DMS114 treated with DMSO at 0.1 percent for 48 hours (cell line): ENCODE measurements at regions not wholly inside any gene's neighbourhood (a gene's known extent, or its start where the extent isn't known, plus 50 kb on each side); places are given as distances from the start of the nearest gene placed in this dataset.

Experiments used
- DNase-seq: peaks from one replicate; lab custom pipeline; 2025; ENCODE audit not compliant: unreplicated experiment; lab: John Stamatoyannopoulos, UW

DNA sequence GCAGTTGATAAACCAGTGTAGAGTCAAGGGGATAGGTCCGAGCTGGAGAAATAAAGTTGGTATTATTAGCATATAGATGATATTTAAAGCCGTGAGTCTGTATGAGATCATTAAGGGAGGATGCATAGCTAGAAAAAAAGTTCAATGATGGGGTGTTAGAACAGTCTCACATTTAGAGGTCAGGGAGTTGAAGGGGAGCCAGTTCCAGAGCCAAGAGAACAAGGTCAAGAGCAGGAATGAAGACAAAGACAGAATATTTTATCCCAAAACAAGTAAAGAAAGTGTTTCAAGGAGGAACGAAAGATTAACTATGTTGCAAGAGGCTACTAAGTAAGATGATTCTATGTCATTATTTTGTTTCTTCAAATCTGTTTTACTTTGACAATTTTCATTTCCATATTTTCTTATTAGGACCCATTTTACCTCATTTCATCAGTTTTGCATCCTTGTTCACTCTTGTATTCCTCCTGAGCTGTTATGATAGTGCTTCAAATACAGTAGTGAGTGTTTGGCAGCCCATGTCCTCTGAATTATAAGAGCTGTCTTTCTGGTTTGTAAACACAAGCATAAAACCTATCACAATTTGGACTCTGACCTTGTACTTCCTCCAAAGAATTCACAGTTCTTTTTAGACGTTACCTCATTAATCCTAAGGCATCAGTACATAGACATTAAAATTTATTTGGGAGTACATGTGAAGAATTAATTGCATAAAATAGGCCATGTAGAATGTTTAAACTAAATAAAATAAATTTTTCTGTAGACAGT, 695.7 kb upstream of the NECTIN3 start:
- no peak for DNase-seq

DNA sequence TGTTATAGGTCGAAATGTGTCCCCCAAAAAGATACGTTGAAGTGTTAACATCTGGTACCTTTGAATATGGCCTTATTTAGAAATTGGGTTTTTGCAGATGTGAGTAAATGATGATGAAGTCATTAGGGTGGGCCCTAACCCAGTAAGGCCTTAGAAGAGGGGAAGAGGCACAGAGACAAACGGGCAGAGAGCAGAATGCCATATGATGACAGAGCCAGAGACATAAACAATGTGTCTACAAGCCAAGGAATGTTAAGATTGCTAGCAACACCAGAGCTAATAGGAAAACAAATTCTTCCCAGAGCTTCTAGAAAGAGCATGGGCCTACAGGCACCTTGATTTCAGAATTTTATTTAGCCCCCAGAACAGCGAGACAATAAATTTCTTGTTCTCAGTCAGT, 693.1 kb upstream of the NECTIN3 start:
- DNase-seq, result no peak

DNA sequence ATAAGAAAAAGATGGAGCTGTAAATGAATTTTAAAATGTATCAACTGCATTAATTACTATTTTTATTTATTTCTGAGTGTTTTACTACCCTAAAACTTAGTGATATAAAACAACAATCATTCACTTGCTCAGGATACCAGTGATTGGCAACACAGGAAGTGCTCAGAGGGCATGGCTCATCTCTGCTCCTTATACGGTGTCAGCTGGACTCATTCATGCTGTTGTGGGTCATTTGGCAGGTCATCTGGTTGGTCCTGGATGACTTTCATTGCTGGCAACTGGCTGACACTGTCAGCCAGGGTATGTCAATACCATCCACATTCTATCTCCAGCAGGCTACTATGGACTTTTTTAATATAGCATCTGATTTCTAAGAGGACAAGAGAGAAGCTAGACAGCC, 689.6 kb upstream of the NECTIN3 start:
- DNase-seq, result no peak

DNA sequence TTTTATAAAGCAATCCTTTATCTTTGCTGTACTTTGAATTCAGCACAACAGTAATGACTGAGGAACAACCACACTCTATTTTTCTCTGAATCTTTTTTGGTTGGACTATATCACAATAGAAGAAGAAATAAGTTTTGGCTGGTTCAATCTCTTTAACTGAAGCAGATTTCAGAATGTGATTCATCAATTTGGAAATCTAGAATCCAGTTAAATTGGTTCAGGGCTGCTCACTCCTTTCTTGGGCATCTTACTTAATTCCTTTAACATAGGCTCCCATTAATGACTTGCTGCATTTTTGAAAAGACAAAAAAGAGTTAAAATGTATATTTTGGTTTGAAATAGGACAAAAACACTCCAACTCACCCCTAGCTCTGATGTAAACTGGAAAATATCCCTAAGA, 688.3 kb upstream of the NECTIN3 start:
- no peak for DNase-seq

DNA sequence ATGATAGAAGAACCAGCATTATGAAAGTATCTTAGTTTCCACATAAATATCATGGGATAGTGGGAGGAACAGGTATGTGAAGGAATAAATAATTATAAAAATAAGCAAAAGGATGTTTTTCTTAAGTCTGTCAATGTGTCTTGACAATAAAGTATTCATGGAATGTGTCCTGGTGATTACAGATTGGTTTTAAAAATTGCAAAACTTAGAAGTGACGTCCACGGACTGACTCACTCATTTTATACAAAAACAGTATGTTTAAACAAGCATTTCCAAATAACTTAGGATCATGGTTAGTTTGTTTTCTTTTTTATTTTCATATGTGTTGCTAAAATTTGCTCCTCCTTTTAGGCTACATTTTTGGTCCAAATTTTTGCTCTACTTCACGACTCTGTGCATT, 687.0 kb upstream of the NECTIN3 start:
- DNase-seq, result no peak

DNA sequence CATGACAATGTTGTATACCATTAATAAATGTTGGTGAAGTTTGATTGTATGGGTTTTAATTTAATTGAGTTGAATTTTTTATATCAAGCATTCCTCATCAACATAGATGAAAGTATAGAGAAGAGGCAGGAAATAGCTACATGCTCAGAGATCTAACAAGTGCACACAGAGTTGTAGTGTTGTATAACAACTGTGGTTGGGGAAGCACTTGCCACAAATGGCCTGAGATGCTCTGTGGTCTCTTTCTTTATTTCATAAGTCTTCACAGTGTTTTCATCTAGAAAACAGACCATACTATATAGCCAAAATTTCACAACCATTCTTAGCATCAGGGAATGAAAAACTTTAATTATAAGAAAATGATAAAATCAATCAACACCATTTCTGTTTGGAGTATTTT, 682.6 kb upstream of the NECTIN3 start:
- no peak for DNase-seq

DNA sequence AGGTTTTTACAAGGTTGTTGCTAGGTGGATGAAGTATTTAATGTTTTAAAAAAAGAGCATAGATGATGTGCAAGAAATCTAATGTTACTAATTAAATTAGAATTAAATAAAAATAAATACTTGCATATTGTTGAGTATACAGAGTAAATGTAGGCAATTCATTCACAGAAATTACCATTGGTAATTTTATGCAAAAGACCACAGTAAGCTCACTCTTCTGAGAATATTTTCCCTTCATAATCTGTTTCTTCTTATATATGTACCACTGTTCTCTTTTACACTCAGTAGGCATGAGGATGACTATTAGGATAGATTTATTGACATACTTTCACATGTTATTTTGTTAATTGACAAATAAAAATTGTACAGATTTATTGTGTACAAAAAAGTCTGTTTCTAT, 681.2 kb upstream of the NECTIN3 start:
- DNase-seq, result no peak

DNA sequence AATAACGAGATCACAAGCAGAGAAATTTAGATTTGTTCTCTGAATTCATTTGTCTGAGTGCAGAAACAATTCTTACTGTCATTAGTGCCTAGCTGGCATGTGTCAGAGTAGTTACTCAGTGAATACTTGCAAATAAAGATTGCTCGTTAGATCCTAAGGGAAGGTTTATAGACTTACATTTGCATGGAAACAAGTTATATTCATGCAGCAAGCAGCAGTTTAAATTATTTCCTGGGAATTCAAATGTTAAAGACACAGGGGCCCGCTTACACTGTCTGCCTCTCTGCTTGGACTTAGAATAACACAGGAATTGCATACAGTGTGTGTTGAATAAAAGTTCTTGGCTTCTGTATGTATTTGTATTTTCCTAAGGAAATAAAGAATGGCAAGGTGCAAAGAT, 680.6 kb upstream of the NECTIN3 start:
- no peak for DNase-seq

DNA sequence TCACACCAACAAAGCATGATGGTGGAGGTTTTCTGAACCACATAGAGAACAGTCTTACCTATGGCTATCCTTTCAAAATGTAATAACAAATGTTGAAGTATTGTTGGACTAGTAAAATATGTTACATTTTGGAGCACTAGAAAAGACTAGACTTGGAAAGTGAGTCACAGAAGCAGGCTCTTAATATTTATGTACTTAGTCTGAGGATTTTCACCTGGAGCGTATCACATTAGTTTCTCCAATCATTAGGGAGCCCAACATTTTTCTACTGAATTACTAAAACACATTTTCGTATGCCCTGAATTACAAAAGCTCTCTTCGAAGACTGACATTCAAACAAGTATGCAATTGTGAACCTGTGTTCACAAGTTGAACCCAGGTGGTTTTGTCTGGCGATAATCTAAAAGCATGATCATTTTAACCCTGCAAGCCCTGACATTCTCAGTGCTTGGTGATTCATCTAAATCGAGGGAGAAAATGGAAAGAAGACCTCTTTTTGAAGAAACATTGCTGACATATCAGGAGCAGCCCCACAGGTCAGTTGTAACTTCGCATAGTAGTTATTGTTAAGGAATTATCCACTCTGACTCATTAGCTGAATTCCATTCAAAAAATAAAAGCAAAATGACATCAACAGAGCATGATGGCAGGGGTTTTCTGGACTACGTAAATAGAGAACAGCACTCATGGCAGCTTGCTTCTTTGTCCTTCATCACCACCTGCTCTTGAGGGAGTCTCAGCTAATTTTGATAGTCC, 679.8 kb upstream of the NECTIN3 start:
- DNase-seq, result no peak

DNA sequence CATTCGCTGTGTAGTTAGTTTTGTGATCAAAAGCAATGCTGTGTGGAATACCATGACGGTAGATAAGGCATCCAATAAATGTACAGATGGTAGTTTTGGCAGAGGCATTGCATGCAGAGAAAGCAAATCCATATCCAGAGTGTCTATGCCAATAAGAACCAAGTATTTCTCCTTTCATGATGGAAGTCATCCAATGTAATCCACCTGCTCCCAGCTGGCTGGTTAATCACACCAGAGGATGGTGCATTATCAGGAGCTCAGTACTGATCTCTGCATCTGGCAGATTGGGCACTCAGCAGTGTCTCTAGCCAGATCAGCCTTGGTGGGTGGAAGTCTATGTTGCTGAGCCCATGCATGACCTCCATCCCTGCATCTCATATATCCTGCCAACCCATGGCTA, 677.7 kb upstream of the NECTIN3 start:
- DNase-seq, result no peak

DNA sequence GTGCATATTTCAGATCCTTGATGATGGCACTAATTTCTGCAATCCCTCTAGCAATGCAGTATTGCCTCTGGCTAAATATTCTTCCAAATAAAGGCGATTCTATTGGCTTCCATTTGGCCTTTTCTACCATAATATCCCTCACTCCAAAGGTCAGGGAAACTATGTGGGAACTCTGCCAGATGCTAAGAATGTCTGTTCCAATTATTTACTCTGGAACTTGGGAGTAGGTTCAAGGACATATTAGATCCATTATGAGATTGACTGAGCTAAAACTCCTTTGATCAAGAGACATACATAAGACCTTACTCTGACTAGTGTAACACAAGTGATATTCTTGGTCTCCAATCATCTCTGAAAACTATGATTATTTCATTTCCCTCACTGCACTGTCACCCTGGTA, 674.5 kb upstream of the NECTIN3 start:
- DNase-seq, result no peak

DNA sequence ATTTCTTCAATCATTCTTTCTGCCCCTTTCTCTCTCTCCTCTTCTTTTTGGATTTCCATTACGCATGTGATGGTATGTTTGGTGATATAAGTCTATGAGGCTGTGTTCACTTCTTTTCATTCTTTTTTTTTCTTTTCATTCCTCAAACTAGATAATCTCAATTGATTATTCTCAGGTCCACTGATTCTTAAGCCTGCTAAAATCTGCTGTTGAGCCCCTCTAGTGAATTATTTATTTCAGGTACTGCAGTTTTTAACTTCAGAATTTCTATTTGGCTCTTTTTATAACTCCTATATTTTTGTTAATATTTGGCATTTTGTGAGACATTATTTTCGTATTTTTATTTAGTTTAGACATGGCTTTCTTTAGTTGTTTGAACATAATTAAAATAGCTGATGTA, 671.3 kb upstream of the NECTIN3 start:
- no peak for DNase-seq

DNA sequence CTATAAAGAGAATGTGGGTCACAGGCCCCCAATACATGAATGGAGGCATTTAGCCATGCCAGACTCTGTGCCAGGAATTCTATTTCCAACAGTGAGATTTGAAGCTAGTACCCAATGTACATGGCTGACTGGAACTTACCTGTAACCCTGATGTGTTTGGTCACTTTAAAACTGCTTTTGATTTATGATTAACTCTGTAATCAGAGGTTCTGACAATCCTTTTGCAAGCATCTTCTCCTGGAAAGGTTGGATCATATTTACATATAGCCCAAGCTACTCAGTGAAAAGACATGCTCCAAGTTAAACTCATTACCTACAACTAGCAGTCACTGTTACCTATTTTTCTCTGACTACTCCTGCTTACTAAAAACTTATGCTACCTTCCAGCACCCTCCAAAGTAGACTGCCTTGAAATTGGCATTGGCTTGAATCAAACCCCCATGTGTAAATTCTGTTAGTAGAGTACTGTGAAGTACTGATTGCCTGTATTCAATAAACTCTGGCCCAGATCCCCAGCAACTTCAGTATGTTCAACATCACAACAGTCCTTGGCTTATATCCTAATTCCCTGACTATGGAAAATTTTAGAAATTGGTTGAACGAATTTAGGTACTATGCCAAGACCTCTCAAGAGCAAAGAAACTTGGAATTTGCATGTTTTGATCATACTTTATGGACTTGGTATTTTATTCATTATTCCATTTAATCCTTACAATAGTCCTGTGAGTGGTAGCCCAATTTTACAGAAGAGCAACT, 665.6 kb upstream of the NECTIN3 start:
- no peak for DNase-seq

DNA sequence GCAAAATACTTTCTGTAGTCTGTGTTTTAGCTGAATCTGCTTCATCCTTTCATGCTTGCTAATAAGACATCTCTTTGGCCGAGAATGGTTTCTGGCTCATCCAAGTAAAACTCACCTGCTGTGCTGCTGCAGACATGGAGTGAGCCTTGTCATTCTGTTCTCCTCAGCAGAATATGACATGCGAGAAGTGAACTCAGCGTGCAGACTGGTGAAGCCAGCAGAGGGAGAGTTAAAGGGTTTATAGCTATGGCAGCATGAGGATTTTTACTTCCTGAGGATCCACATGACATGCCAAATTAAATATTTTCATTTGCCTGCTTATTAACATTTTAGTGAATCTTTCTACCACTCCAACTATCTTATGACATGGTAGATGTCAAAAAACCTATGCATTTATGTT, 658.4 kb upstream of the NECTIN3 start:
- no peak for DNase-seq

DNA sequence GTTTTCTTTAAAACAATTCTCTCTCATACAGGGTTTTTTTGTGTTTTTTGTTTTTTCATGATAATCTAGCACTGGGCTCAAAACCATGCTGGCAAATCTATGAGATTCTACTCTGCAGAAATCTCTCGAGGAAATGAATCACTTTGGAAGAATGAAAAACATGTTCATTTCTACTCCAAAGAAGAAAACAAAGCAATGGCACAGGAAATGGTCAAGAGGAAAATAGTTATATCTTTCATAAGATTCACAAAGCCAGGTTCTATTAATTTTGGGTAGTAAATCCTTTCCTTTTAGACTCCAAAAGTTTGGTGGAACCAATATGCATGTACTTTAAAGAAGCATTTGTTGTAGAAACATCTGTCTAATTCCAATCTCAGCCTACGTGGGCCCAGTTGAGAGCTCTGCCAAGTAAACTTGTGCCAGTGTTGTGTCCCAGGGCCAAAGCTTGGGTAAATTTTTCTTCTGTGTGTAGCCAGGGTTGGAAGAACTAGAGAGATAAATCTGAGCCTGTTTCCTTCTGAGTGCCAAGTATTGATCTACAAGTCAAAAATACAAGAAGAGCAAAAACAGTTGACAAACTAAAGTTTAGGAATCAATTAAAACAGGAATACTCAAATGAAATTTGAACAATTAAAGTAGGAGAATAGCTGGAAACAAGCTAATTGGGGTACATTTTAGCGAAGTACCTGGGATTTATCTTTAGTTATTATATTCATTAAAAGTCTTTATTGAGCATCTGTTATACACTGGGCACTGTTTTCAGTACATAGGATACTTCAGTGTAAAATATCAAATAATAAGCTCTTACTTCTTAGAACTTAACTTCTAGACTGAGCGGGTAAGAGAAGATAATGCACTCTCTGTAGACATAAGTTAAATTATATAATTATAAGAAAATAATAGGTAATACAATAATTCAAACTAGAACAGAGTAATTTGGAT, 657.5 kb upstream of the NECTIN3 start:
- DNase-seq, result no peak

DNA sequence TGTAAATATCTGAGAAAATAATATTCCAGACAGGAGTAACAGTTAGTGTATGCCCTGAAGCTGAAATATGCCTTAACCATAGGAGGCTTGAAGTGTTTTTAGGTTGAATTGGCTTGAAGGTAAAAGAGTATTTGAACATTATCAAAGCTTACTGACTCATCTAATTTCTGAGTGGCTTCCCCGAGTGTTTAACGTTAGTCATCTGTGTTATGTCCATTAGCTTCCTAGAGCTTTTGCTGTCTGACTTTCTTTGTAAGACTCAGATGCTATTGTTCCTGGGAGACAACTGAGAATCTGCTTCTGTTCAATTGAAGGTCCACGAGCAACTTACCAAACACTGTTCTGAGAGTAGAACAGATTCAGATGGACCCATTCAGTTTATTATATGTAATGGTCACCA, 656.8 kb upstream of the NECTIN3 start:
- no peak for DNase-seq

DNA sequence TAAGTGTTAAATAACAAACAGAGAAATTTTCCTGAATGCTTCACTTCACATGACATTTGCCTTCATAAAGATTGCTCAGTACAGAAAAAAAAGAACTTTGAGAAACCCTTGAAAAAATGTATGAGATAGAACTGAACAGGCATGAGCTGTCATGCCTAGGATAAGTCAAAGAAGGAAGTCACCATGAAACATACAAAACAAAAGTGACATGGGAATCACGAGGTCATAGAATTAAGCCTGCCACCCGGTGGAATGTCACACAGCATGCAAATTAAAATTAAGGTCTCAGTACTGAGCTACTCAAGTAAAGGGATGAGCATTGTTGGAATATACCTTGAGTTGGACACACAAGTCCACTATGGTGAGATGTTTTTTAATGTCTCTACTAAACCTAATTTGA, 652.5 kb upstream of the NECTIN3 start:
- DNase-seq, result no peak

DNA sequence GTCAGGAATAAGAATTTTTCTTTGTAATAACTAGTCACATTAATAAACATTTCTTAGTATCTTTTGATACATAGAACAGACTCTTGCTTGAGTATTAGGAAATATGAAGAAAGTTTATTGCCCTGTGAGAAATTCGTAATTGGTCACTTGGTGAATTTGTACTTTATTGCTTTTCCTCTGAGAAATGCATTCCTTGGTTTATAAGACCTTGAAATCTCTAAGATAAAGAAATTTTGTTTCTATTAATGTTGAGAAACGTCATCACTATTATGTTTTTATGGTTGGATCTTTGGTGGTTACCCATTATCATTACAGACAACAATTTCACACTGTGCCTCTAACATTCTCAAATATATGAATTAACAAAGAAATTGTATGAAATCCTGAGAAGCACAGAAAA, 652.0 kb upstream of the NECTIN3 start:
- DNase-seq, result no peak

DNA sequence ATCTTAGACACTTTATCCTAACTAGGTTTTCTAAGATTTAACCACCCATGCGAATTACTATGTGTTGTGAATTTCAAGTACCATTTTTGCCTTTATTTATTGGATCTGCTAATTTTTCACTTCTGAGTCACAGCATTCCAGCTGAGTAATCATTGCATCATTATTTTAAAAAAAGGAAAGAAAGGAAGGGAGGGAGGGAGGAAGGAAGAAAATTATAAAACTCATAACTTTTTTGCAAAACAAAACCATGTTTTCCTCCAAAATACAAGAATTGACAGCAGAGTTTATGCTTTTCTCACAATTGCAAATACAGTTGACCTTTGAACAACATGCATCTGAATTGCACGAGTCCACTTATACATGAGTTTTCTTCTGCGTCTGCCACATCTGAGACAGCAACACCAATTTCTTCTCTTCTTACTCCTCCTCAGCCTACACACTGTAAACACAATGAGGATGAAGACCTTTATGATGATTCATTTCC, 651.4 kb upstream of the NECTIN3 start:
- DNase-seq, result no peak

DNA sequence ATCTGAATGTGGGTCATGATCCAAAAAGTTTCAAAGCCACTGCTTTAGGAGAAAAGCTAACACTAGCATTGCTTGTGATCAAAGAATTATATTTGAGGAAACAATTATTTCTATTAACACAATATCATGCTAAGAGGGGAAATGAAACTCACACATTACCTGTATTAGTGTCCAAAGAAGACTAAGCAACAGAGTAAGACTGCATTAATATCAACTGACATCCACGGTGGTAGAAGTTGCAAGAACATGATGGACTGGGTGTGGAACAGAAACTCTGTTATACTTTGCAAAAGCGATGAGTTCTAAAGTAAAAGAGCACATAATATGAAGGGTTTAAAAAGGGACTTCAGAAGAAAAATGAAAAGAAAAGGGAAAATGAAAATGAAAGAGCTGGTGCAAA, 648.3 kb upstream of the NECTIN3 start:
- no peak for DNase-seq

DNA sequence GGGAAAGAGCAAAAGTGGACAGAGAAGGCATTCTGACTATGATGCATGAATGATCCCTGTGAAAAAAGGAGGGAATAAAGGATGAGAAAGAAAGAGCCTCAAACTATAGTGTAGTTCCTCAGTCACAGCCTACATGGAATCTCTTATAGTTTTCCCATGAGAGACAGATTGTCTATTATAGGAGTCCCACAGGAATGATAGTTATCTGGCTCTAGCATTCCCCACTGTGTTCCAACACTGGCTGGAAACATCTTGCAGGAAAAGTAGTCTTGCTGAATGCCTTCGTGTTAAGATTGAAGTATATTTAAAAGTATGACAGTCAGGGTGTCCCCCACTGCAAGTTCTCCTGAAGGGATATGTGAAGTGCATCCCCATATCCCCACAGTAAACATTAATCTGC, 641.5 kb upstream of the NECTIN3 start:
- no peak for DNase-seq
